ENCODE measurements at regions not wholly inside any gene's neighbourhood (a gene's known extent, or its start where the extent isn't known, plus 50 kb on each side); places are given as distances from the start of the nearest gene placed in this dataset.

GRCh38 chr5:167769846-167770413 lies 521.5 kb upstream of the WWC1 start:
- CTCF ChIA-PET = no interaction called here
- DNase-seq = no peak
- intact Hi-C loops (cut with micrococcal nuclease) = no loop called here
- Histone ChIP-seq H3K4me3 (ENCODE audit: control extremely low read depth in 1 of 5, extremely low read depth in 1 of 5, insufficient read depth in 1 of 5, low read depth in 2 of 5, low read length in 4 of 5) (no peak overlapping the region), H3K9ac (ENCODE audit: low read length) (no peak overlapping the region), H3K27ac (ENCODE audit: low read length in 2 of 2) (no peak overlapping the region), H3K79me2 (ENCODE audit: control insufficient read depth, insufficient read depth, low read length) (no peaks in the 10 kb centered on the region), H3K27me3 (replicated peaks in 1 of 4; ENCODE audit: control extremely low read depth in 1 of 4, control insufficient read depth in 3 of 4, insufficient read depth in 4 of 4, low read length in 3 of 4) (no peaks in the 10 kb centered on the region), H4K20me1 (ENCODE audit: control insufficient read depth, insufficient read depth, low read length, poor library complexity, severe bottlenecking) (no peaks in the 10 kb centered on the region), H3K4me1 (ENCODE audit: control insufficient read depth in 2 of 2, insufficient read depth in 2 of 2, low read length in 2 of 2) (no peaks in the 10 kb centered on the region), H3K4me2 (replicated peaks; ENCODE audit: low read depth, low read length, poor library complexity, severe bottlenecking) (no peak overlapping the region), H2AFZ (ENCODE audit: insufficient read depth, low read depth, low read length, poor library complexity, severe bottlenecking) (no peak overlapping the region), H3K36me3 (replicated peaks in 1 of 2; ENCODE audit: control extremely low read depth in 1 of 2, control insufficient read depth in 1 of 2, extremely low read depth in 1 of 2, insufficient read depth in 2 of 2, low read length in 1 of 2) (no peaks in the 10 kb centered on the region), H3K9me3 (ENCODE audit: control extremely low read depth in 1 of 3, control insufficient read depth in 2 of 3, insufficient read depth in 1 of 3, low read length in 2 of 3) (no peaks in the 10 kb centered on the region)
- Mint-ChIP-seq H3K27ac (no peak overlapping the region), H3K4me3 (no peak overlapping the region), H3K27me3 (no peaks in the 10 kb centered on the region), H3K9me3 (ENCODE audit: insufficient read depth) (peaks cover 3% of the 10 kb centered on the region), H3K4me1 (no peaks in the 10 kb centered on the region)
- no peak for ATAC-seq (ENCODE audit: low read depth)
- WGBS (ENCODE audit: insufficient coverage) = 100% methylated on average over 1 of the region's 2 CpGs
- POLR2A ChIA-PET = no interaction called here
- TF ChIP-seq, protein P1, sequence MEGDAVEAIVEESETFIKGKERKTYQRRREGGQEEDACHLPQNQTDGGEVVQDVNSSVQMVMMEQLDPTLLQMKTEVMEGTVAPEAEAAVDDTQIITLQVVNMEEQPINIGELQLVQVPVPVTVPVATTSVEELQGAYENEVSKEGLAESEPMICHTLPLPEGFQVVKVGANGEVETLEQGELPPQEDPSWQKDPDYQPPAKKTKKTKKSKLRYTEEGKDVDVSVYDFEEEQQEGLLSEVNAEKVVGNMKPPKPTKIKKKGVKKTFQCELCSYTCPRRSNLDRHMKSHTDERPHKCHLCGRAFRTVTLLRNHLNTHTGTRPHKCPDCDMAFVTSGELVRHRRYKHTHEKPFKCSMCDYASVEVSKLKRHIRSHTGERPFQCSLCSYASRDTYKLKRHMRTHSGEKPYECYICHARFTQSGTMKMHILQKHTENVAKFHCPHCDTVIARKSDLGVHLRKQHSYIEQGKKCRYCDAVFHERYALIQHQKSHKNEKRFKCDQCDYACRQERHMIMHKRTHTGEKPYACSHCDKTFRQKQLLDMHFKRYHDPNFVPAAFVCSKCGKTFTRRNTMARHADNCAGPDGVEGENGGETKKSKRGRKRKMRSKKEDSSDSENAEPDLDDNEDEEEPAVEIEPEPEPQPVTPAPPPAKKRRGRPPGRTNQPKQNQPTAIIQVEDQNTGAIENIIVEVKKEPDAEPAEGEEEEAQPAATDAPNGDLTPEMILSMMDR (IDR thresholded peaks at IDR 0.05) = no peak

DNA sequence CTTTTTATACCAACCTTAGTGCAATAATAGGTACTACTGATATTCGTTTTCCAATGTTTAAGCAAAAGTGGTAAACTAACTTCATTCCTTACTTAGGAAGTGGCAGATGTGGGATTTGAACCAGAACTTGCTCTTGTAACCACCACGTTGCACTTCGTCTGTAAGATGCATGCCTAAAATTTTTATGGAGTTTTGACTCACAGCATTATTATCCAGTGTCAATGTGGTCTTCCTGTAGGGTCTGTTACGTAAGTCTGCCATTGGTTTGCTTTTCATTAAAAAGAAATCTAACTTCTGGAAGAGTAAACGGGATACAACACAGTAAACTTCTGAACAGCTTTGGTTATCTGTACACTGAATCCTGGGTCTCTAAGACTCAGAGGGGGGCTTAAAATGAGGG lies 521.0 kb upstream of the WWC1 start:
- Mint-ChIP-seq H3K4me3 (no peak overlapping the region), H3K27me3 (no peaks in the 10 kb centered on the region), H3K9me3 (ENCODE audit: insufficient read depth) (peaks cover 3% of the 10 kb centered on the region), H3K4me1 (no peaks in the 10 kb centered on the region), H3K27ac (no peak overlapping the region)
- intact Hi-C loops (cut with micrococcal nuclease) = no loop called here
- TF ChIP-seq, protein P1 (IDR thresholded peaks at IDR 0.05) = no peak
- no peak for TF ChIP-seq EZH2 (IDR thresholded peaks at IDR 0.05; ENCODE audit: borderline replicate concordance, insufficient read depth, low read depth, low read length, poor library complexity, severe bottlenecking)
- Histone ChIP-seq H3K79me2 (ENCODE audit: control insufficient read depth, insufficient read depth, low read length) (no peaks in the 10 kb centered on the region), H3K4me3 (ENCODE audit: control extremely low read depth in 1 of 5, extremely low read depth in 1 of 5, insufficient read depth in 1 of 5, low read depth in 2 of 5, low read length in 4 of 5) (no peak overlapping the region), H4K20me1 (ENCODE audit: control insufficient read depth, insufficient read depth, low read length, poor library complexity, severe bottlenecking) (no peaks in the 10 kb centered on the region), H3K4me2 (replicated peaks; ENCODE audit: low read depth, low read length, poor library complexity, severe bottlenecking) (no peak overlapping the region), H3K27me3 (replicated peaks in 1 of 4; ENCODE audit: control extremely low read depth in 1 of 4, control insufficient read depth in 3 of 4, insufficient read depth in 4 of 4, low read length in 3 of 4) (no peaks in the 10 kb centered on the region), H2AFZ (ENCODE audit: insufficient read depth, low read depth, low read length, poor library complexity, severe bottlenecking) (no peak overlapping the region), H3K9ac (ENCODE audit: low read length) (no peak overlapping the region), H3K4me1 (ENCODE audit: control insufficient read depth in 2 of 2, insufficient read depth in 2 of 2, low read length in 2 of 2) (no peaks in the 10 kb centered on the region), H3K27ac (ENCODE audit: low read length in 2 of 2) (no peak overlapping the region), H3K9me3 (ENCODE audit: control extremely low read depth in 1 of 3, control insufficient read depth in 2 of 3, insufficient read depth in 1 of 3, low read length in 2 of 3) (no peaks in the 10 kb centered on the region), H3K36me3 (replicated peaks in 1 of 2; ENCODE audit: control extremely low read depth in 1 of 2, control insufficient read depth in 1 of 2, extremely low read depth in 1 of 2, insufficient read depth in 2 of 2, low read length in 1 of 2) (no peaks in the 10 kb centered on the region)
- ChIA-PET CTCF (no interaction called here), POLR2A (no interaction called here)
- DNase-seq (no peak), ATAC-seq (ENCODE audit: low read depth) (no peak)
- 90% methylated on average over 3 of the region's 5 CpGs for WGBS (ENCODE audit: insufficient coverage)
